ENCODE measurements at regions not wholly inside any gene's neighbourhood (a gene's known extent, or its start where the extent isn't known, plus 50 kb on each side); places are given as distances from the start of the nearest gene placed in this dataset.

DNA sequence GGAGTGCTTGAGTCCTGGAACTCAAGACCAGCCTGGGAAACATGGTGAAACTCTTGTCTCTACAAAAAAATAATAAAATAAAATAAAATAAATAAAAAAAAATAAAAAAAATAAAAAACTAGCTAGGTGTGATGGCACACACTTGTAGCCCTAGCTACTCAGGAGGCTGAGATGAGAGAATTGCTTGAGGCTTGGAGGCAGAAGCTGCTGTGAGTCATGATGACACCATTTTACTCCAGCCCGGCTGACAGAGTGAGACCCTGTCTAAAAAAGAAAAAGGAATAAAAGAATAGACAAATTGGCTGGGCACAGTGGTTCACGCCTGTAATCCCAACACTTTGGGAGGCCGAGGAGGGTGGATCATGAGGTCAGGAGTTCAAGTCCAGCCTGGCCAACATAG is 1168.9 kb downstream of the SLITRK5 start:
- TF ChIP-seq, protein P1, sequence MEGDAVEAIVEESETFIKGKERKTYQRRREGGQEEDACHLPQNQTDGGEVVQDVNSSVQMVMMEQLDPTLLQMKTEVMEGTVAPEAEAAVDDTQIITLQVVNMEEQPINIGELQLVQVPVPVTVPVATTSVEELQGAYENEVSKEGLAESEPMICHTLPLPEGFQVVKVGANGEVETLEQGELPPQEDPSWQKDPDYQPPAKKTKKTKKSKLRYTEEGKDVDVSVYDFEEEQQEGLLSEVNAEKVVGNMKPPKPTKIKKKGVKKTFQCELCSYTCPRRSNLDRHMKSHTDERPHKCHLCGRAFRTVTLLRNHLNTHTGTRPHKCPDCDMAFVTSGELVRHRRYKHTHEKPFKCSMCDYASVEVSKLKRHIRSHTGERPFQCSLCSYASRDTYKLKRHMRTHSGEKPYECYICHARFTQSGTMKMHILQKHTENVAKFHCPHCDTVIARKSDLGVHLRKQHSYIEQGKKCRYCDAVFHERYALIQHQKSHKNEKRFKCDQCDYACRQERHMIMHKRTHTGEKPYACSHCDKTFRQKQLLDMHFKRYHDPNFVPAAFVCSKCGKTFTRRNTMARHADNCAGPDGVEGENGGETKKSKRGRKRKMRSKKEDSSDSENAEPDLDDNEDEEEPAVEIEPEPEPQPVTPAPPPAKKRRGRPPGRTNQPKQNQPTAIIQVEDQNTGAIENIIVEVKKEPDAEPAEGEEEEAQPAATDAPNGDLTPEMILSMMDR (IDR thresholded peaks at IDR 0.05) = no peak
- no peak for TF ChIP-seq POLR2A (IDR thresholded peaks at IDR 0.05)

Measured in esophagus squamous epithelium (tissue), 4 donors.